GM10248 (cell line): ENCODE measurements at regions not wholly inside any gene's neighbourhood (a gene's known extent, or its start where the extent isn't known, plus 50 kb on each side); places are given as distances from the start of the nearest gene placed in this dataset.

Experiments
- CTCF ChIA-PET: fragments of 300-600 bp; sonication (Branson Sonifier 250); formaldehyde crosslinking; extraction: SDS; loops from one replicate; lab custom pipeline; 2021; ENCODE audit warnings: antibody characterized with exemption; lab: Yijun Ruan, JAX
- POLR2A ChIA-PET: fragments of 350-650 bp; sonication (Branson Sonifier 250); formaldehyde crosslinking; extraction: SDS; loops from one replicate; lab custom pipeline; 2020; ENCODE audit warnings: antibody characterized with exemption; lab: Yijun Ruan, JAX
- DNase-seq: peaks from one replicate; pipeline ENCODE4 v3.0.0; 2012; ENCODE audit errors: extremely low spot score
- TF ChIP-seq, protein P1 (sequence below): IDR thresholded peaks from 2 replicates; pipeline ENCODE4 v1.5.1; 2012; ENCODE audit warnings: mild to moderate bottlenecking, low read depth; ENCODE audit errors: extremely low read depth, missing control alignments, control extremely low read depth

DNA sequence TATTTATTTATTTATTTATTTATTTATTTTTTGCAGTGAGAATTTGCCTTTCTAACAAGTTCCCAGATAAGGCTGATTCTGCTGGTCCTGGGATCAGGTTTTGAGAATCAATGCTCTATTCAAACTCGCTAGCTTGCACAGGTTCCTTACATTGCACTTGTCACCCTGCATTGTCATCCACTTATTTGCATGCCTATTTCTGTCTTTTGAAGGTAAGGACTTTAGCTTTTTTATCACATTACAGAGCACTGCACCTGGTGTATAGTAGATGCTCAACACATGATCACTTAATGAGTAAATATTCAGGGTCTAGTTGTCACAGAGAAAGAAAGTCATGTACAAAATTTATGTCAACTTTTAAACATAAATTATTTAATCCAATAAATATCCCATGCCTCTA lies 219.7 kb upstream of the BTG1 start:
- TF ChIP-seq, protein P1, sequence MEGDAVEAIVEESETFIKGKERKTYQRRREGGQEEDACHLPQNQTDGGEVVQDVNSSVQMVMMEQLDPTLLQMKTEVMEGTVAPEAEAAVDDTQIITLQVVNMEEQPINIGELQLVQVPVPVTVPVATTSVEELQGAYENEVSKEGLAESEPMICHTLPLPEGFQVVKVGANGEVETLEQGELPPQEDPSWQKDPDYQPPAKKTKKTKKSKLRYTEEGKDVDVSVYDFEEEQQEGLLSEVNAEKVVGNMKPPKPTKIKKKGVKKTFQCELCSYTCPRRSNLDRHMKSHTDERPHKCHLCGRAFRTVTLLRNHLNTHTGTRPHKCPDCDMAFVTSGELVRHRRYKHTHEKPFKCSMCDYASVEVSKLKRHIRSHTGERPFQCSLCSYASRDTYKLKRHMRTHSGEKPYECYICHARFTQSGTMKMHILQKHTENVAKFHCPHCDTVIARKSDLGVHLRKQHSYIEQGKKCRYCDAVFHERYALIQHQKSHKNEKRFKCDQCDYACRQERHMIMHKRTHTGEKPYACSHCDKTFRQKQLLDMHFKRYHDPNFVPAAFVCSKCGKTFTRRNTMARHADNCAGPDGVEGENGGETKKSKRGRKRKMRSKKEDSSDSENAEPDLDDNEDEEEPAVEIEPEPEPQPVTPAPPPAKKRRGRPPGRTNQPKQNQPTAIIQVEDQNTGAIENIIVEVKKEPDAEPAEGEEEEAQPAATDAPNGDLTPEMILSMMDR = no peak
- peak; percentile 24 for DNase-seq
- POLR2A ChIA-PET = no interaction called here
- CTCF ChIA-PET = interaction anchor here (0.8 to 4.0 kb wide), 6 partner anchors 13 to 204 kb away, joined by 3 to 17 read pairs (median 3); no protein-coding TSS in a partner anchor

DNA sequence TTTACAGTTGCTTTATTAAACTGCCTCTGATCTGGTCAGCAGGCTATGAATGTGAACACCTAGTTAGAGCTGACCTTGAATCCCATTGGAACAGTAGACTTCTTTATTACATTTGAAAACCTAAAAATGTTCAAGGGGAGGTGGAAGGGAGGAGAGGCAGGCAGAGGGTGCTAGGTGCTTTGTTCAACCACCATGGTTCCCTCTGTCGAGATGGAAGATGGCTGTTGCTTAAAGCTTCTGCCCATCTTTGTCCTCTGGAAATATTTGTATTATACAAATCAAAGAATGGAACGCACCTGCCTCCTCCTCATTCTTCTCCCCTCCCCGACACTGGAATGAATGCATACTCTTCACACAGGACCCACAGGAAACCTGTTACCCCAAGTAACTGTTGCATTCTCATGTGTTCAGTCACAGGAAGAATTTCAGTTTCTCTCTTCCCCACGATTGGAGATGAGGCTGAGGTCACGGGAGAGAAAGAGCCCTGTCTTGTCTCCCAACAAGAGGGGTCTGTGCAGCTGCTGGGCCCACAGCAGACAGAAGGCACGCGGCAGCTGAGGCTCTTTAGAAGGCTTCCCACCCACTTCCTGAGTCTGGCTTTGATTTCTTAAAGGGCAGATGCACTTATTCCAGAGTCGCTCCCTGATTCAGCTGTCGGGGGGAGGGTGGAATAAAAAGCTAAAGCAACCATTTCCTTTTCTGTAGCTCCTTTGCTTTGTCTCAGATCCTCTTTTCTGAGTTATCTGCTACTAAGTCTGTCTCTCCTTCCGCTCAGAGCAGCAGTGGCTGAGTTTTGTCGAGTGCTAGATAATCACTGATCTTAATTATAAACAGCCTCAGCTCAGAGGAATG lies 217.9 kb upstream of the BTG1 start:
- ChIA-PET POLR2A (interaction anchor here (0.6 to 2.4 kb wide), 4 partner anchors 40 to 314 kb away, joined by 3 to 49 read pairs (median 6); partner anchors contain the start of gene BTG1), CTCF (interaction anchor here (0.9 to 4.0 kb wide), 13 partner anchors 11 to 552 kb away, joined by 3 to 17 read pairs (median 4); no protein-coding TSS in a partner anchor)
- TF ChIP-seq, protein P1 = no peak
- peak; percentile 61 for DNase-seq

GRCh38 chr12:92362785-92363184 lies 217.1 kb upstream of the BTG1 start:
- CTCF ChIA-PET = interaction anchor here (0.9 to 4.0 kb wide), 9 partner anchors 11 to 552 kb away, joined by 3 to 17 read pairs (median 4); no protein-coding TSS in a partner anchor
- peak; percentile 24 for DNase-seq
- POLR2A ChIA-PET = interaction anchor here (1.0 to 2.4 kb wide), 3 partner anchors 41 to 228 kb away, joined by 4 to 49 read pairs (median 8); partner anchors contain the start of gene BTG1
- TF ChIP-seq, protein P1 = no peak

DNA sequence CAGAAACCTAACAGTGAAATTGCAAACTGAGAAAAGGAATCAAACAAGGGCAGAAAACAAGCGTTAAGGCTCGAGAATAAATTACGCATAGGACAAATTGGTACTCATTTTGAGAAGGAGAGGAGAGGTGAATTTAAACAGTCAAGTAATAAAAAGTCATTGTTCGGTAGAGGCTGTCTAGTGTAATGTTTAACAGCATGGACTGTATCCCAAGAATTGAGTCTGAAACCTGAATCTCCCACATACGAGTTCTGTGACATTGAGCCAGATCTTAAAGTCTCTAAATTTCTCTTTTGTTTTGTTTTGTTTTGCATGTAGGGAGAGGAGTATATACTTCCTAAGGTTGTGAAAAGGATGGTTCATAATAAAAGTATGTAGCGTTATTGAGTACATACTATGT lies 216.5 kb upstream of the BTG1 start:
- POLR2A ChIA-PET = interaction anchor here (2.0 kb wide), 1 partner anchor 42 kb away, joined by 8 read pairs; no protein-coding TSS in a partner anchor

DNA sequence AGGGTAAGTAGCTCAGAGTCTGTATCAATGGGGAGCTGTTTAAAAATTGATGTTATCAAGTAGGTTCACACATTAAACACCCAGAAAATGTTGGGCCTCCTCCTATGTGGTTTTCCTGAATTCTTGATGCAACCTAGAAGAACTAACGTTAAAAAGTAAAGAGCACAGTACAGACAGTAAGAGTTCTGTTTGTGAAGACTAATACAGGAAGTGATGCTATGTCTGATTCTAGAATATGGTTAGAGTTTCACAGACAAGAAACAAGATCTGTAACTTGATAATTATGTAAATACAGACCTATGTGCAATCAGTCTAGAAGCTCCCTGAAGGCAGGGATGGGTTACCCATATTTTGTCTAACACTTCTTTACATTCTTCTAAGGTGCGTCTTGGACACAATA lies 214.9 kb upstream of the BTG1 start:
- TF ChIP-seq, protein P1 = no peak
- CTCF ChIA-PET = interaction anchor here (1.4 kb wide), 1 partner anchor 48 kb away, joined by 5 read pairs; no protein-coding TSS in a partner anchor
- no peak for DNase-seq
- POLR2A ChIA-PET = no interaction called here

More for the DNA sequence above, 216.5 kb upstream of the BTG1 start:
- no peak for DNase-seq
- TF ChIP-seq, protein P1 = no peak
- CTCF ChIA-PET = interaction anchor here (1.0 to 4.0 kb wide), 4 partner anchors 11 to 207 kb away, joined by 3 to 17 read pairs (median 10); no protein-coding TSS in a partner anchor

DNA sequence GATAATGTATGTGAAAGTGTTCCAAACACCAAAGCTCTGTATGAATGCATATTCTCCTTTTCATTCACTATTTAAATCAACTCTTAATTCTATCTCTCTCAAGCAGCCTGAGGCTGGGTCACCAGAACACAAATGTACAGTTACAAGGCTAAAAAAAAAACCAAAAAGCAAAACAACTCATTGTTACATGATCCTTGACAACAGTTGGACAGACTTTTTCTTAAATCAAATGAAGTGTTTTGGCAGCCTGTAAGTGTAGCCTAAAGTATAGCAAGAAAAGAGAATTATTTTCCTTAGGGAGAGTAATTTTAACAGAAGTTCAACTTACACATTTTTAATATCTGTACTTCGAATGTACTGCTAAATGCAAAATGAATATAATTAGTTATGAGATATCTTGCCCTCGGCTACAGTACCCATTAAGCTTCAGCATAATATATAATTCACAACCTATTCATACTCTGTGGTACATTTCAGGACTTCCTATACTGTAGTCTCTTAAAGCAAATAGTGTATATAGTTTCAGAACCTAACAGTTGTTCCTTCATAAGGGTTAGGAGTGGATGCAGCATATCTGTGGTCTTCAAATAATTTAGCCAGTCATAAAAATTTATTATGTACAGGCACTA lies 214.0 kb upstream of the BTG1 start:
- POLR2A ChIA-PET = no interaction called here
- CTCF ChIA-PET = interaction anchor here (1.4 kb wide), 1 partner anchor 49 kb away, joined by 5 read pairs; no protein-coding TSS in a partner anchor
- TF ChIP-seq, protein P1 = no peak
- no peak for DNase-seq
